VCaP (cell line): ENCODE measurements at regions not wholly inside any gene's neighbourhood (a gene's known extent, or its start where the extent isn't known, plus 50 kb on each side); places are given as distances from the start of the nearest gene placed in this dataset.
A peak's percentile ranks its signal among the peaks of the same experiment; 100 is the strongest.

Experiments
- H3K27ac ChIP-seq: fragments of 450-650 bp; 2 replicates; pipeline ENCODE4 v1.5.1; 2017
- CTCF ChIP-seq: fragments of 450-650 bp; conservative IDR thresholded peaks from 2 replicates; pipeline ENCODE4 v1.5.1; 2017; ENCODE audit warnings: mild to moderate bottlenecking, moderate library complexity

- no peak for TF ChIP-seq CTCF
- H3K27ac ChIP-seq = no peak overlapping the region
Measured at GRCh38 chr11:112789481-112789880, 171.7 kb upstream of the NCAM1 start.

- TF ChIP-seq CTCF = no peak
Measured at GRCh38 chr11:112790286-112790685, 170.9 kb upstream of the NCAM1 start.

GRCh38 chr11:112792070-112792469 lies 169.2 kb upstream of the NCAM1 start:
- TF ChIP-seq CTCF = no peak
- H3K27ac ChIP-seq = no peak overlapping the region

More at GRCh38 chr11:112790286-112790685, 170.9 kb upstream of the NCAM1 start:
- no peak overlapping the region for H3K27ac ChIP-seq

- no peak overlapping the region for H3K27ac ChIP-seq
- no peak for TF ChIP-seq CTCF
Measured at GRCh38 chr11:112793416-112793815, 167.8 kb upstream of the NCAM1 start.

GRCh38 chr11:112794331-112794846 lies 166.8 kb upstream of the NCAM1 start:
- no peak for TF ChIP-seq CTCF
- no peak overlapping the region for H3K27ac ChIP-seq

GRCh38 chr11:112795142-112795815 lies 165.9 kb upstream of the NCAM1 start:
- peak; percentile 68 for TF ChIP-seq CTCF
- no peak overlapping the region for H3K27ac ChIP-seq

GRCh38 chr11:112795911-112796649 lies 165.1 kb upstream of the NCAM1 start:
- no peak for TF ChIP-seq CTCF
- H3K27ac ChIP-seq = no peak overlapping the region
